ENCODE measurements at regions not wholly inside any gene's neighbourhood (a gene's known extent, or its start where the extent isn't known, plus 50 kb on each side); places are given as distances from the start of the nearest gene placed in this dataset.

DNA sequence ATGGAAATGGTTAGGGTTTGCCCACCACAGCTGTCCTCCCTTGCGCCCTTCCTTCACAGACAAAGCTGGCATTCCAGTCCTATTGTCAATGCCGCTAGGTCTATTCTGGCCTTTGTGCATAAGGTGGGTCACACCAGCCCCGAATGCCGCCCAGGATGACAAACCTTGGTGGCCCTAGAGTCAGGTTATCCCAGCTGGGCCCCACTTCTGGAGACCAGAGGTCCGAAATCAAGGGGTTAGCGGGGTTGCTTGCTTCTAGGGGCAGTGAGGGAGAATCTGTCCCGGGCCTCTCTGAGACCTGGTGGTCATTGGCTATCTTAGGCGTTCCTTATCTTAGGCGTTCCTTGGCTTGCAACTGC is 472.1 kb downstream of the SOX9 start:
- POLR2A ChIA-PET, result no interaction called here

GRCh38 chr17:72594248-72594647 is 473.4 kb downstream of the SOX9 start:
- CTCF ChIA-PET, result interaction anchor here (1.2 kb wide), 1 partner anchor 131 kb away, joined by 3 read pairs; no protein-coding TSS in a partner anchor

More for the DNA sequence above, 472.1 kb downstream of the SOX9 start:
- CTCF ChIA-PET, result no interaction called here

More at GRCh38 chr17:72594248-72594647, 473.4 kb downstream of the SOX9 start:
- POLR2A ChIA-PET, result interaction anchor here (0.8 kb wide), 1 partner anchor 656 kb away, joined by 3 read pairs; no protein-coding TSS in a partner anchor

Data from activated CD8-positive, alpha-beta memory T cell treated with anti-CD3 and anti-CD28 coated beads for 36 hours (primary cell).